GM18867 (cell line): ENCODE measurements at regions not wholly inside any gene's neighbourhood (a gene's known extent, or its start where the extent isn't known, plus 50 kb on each side); places are given as distances from the start of the nearest gene placed in this dataset.
A peak's percentile ranks its signal among the peaks of the same experiment; 100 is the strongest.

Experiments used
- ATAC-seq: cut with Tn5 transposase; IDR thresholded peaks from one replicate; pipeline ENCODE4 v1.9.1; 2021; ENCODE audit warnings: mild to moderate bottlenecking, moderate library complexity; ENCODE audit not compliant: unreplicated experiment

DNA sequence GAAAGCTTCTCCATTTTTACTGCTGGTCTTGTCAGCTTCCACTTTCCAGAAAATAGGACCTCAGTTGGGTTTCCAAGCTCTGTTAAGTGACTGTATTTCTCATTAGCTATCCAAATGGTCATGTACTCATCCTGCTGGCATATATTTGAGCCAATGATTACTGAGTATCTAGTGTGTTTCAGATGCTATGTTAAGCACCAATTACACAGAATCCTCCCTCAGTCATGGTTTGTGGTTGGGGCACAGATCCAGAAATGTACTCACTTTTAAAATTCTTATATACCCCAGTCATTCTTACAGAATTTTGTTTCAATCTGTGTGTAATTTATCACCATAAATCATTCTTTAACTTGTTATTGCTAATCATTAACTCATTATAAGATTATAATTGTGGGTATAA is 362.3 kb upstream of the MTPN start:
- no peak for ATAC-seq

DNA sequence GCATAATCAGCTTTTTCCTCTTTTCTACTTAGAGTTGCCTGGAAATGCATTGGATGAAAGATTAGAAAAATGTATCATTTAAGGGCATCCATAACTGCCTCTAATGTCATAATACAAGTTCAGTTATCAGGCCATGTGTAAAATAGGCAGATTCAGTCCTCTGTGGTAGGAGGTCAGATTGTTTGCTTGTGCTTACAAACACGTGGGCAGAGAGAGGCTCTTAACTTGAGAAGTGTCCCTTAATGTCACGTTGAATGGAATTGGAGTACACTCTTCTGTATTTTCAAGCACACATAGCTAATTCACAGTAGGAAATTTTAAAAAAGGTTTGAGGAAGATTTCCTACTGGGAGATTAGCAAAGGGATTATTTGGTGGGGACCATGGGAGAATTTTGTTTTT is 359.8 kb upstream of the MTPN start:
- ATAC-seq, result no peak

- no peak for ATAC-seq
Observed at GRCh38 chr7:136333636-136334035, 356.5 kb upstream of the MTPN start.

DNA sequence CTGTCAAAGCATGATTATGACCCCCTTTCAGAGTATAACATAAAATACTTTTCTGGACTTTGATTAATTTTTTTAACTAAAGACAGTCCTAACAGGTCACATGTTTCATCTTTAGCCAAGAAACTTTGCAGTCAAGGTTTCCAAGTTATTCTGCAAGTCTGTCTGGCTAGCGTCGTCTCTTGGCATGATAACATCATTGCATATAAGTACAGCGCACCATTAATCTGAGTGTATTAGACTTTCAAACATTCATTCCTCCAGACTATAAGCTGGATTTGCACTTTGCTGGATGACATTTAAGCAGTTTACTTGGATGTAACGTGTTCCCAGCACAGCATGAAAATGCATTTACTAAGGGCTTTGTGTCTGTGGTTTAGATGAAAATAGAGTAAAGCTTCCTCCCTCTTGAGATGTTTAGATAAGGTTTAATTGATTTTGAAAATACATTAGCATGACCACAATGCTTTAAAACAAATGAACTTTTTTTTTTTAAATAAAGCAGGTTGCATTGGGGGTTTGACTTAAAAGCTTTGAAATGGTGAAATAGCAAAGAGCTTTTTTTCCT is 349.0 kb upstream of the MTPN start:
- no peak for ATAC-seq

- ATAC-seq, result no peak
Observed at GRCh38 chr7:136325578-136325977, 348.4 kb upstream of the MTPN start.

DNA sequence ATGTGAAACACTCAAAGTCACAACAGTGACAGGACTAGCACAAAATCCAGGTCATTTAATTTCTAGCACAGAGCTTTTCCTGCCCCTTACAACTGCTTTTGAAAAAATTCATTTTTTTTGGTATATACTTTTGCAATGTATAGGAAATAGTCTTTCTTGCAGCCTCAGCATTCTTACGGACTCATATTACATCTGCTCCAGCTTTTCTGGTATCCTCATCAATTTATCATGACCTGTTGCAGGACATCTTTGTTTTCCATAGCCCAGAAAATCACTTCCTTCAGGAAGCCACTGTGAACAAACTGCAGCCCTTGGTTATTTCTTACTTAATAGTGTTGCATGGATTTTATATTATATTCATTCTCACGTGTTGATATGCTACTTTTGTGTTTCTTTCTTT is 347.9 kb upstream of the MTPN start:
- no peak for ATAC-seq

- no peak for ATAC-seq
Observed at GRCh38 chr7:136324073-136324704, 347.0 kb upstream of the MTPN start.

DNA sequence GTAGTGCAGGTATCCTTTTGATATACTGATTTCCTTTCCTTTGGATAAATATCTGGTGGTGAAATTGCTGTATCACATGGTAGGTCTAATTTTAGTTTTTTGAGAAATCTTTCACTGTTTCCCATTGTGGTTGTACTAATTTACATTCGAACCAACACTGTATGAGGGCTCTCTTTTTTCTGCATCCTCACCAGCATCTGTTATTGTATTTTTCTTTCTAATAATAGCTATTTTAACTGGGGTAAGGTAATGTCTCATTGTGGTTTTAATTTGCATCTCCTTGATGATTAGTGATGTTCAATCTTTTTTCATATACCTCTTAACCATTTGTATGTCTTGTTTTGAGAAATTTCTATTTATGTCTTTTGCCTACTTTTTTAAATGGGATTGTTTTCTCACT is 335.4 kb upstream of the MTPN start:
- ATAC-seq, result peak; percentile 71

GRCh38 chr7:136309407-136309806 is 332.2 kb upstream of the MTPN start:
- ATAC-seq, result no peak

GRCh38 chr7:136308230-136308629 is 331.1 kb upstream of the MTPN start:
- no peak for ATAC-seq

GRCh38 chr7:136303162-136303561 is 326.0 kb upstream of the MTPN start:
- no peak for ATAC-seq

DNA sequence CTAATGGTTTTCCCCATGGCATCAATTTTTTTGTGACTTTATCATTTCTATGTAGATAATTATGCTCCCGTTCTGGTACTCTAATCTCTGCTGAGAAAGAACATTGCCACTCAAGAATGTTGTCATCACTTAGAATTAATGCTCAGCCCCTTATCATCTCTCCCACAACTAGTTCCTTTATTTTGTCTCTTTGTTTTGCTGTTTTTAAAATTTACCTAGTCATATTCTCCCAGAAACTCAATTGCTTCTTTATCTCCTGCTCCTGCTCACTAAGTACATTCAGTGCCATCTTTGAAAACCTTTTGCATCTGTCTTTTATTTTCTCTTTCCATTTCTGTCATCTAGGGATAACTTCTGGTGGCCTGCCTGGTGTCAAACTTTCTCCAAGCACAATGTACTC is 324.9 kb upstream of the MTPN start:
- no peak for ATAC-seq

GRCh38 chr7:136294977-136295376 is 317.8 kb upstream of the MTPN start:
- no peak for ATAC-seq

DNA sequence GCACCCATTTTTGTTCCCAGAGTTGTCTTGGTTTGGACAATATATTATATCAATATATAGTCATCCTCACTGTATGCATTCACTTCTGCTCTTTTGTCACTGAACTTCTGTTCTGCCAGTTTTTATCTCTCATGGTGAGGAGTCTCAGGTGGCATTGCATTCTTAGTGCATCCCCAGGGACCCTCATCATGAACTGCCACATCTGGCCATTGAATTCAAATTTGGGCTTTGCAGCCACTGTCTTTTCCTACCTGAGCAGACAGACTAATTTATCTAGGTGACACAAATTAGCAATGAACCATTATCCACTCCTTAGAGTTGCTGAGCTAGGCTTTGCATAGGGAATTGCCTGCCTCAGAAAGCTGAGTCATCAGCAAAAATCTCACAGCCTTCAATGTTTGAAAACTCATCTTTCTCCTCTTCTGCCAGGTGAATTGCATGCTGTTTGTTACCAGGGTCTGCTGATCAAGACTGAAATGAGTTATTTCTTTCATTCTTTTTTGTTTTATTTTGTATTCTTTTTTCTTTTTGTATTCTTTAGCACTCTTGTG is 316.8 kb upstream of the MTPN start:
- no peak for ATAC-seq

DNA sequence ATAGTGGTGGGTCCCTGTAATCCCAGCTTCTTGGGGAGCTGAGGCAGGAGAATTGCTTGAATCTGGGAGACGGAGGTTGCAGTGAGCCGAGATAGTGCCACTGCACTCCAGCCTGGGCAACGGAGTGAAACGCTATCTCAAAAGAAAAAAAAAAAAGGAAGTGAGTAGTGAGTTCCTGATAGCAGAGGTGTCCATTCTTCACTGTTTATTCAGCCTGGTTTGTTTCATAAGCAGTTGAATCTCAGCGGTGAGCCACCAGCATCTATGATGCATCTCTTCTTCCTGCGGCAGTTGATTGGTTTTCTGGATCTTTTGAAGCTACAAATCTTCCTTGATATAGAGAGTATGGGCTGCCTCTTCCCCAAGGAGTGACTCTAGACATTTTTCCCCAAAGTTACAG is 316.1 kb upstream of the MTPN start:
- peak; percentile 95 for ATAC-seq

- no peak for ATAC-seq
Observed at GRCh38 chr7:136292365-136292764, 315.2 kb upstream of the MTPN start.

GRCh38 chr7:136290351-136290750 is 313.2 kb upstream of the MTPN start:
- ATAC-seq, result no peak

GRCh38 chr7:136278057-136278456 is 300.9 kb upstream of the MTPN start:
- no peak for ATAC-seq

GRCh38 chr7:136275794-136276193 is 298.6 kb upstream of the MTPN start:
- ATAC-seq, result no peak

DNA sequence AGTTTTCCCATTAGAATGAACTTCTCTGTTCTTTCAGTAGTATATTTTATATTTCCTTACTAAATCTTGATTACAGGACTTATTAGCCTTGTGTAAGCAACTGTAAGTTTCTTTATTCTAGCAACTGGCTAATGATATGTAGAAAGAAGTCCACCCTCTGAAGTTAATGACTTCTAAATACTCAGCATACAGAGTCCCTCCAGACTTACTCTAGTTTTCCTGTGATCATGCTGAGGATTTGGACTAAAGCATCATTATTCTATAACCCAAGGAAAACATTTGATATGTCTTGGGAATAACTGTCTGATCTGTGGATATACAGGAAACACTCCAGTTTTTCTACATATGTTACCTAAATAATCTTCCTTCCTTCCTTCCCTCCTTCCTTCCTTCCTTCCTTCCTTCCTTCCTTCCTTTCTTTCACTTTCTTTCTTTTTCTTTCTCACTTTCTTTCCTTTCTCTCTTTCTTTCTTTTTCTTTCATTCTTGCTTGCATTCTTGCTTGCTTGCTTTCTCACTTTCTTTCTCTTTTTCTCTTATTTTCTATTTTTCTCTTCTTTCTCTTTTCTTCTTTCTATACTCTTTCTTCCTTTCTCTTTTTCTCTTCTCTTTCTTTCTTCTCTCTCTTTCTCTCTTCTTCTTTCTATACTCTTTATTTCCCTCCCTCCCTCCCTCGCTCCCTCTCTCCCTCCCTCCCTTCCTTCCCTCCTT is 297.6 kb upstream of the MTPN start:
- ATAC-seq, result no peak

DNA sequence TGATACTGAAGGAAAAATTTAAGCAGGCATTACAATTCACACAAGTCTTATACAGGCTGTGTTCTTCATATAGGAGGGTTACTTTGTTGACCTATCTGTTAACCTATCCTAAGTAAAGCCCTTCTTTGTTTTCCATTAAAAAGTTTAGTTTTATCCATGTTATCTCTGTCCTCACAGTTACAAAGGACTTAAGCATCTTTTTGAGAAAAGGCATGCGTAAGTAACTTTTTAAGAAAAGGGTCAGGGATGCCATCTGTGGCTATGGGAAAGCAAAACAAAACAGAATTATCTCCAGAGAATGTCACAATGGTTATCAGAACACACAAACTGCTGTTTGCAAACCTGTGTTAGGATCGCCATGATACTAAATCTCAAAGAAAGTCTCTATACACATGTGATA is 295.8 kb upstream of the MTPN start:
- ATAC-seq, result no peak

DNA sequence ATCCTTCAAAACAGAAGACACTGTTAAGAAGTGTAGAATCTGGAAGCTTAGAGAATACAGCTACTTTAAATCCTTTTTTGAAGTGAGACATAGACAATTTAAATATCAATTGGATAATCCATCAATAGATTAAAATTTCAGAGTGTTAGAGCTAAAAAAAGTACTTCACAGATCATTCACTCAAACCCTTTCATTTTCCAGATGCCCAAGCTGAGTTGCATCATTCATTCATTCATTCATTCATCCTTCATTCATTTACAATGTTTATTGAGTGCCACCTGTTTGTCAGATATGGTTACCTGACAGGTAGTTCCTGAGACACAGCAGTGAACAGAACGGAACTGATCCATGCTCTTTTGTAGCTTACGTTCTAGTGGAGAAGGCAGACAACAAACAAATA is 290.7 kb upstream of the MTPN start:
- ATAC-seq, result no peak
